HUDEP-2 (cell line): ENCODE measurements at regions not wholly inside any gene's neighbourhood (a gene's known extent, or its start where the extent isn't known, plus 50 kb on each side); places are given as distances from the start of the nearest gene placed in this dataset.
"Not testable (repeated sequence)": the region's sequence is repeated elsewhere in the genome, so short reads cannot be mapped to it uniquely, and the experiment has no call there.

Source experiments
- DNase-seq, 76 experiments: peaks; one replicate each; lab custom pipeline; 2025; ENCODE audit not compliant: unreplicated experiment in 76 of 76; lab: John Stamatoyannopoulos, UW

- no peak for DNase-seq
These were observed 51.0 kb upstream of the LIFR start for GRCh38 chr5:38607396-38607795.

- no peak for DNase-seq
These were observed 51.6 kb upstream of the LIFR start for GRCh38 chr5:38607930-38608564.

GRCh38 chr5:38608874-38609273, 52.4 kb upstream of the LIFR start:
- DNase-seq, result no peak

- DNase-seq, result no peak
These were observed 56.4 kb upstream of the LIFR start for GRCh38 chr5:38612851-38613250.

GRCh38 chr5:38613490-38613889, 57.0 kb upstream of the LIFR start:
- no peak for DNase-seq

GRCh38 chr5:38613992-38614836, 57.8 kb upstream of the LIFR start:
- DNase-seq, result no peak

GRCh38 chr5:38615042-38615441, 58.6 kb upstream of the LIFR start:
- no peak for DNase-seq

- DNase-seq, result no peak
These were observed 59.6 kb upstream of the LIFR start for GRCh38 chr5:38615981-38616451.

- no peak for DNase-seq
These were observed 61.7 kb upstream of the LIFR start for GRCh38 chr5:38618154-38618553.

- DNase-seq, result no peak
These were observed 64.9 kb upstream of the LIFR start for GRCh38 chr5:38621331-38621730.

GRCh38 chr5:38621840-38622437, 65.5 kb upstream of the LIFR start:
- DNase-seq, result no peak

GRCh38 chr5:38622723-38623129, 66.3 kb upstream of the LIFR start:
- no peak for DNase-seq

- DNase-seq, result not testable (repeated sequence)
These were observed 68.1 kb upstream of the LIFR start for GRCh38 chr5:38624541-38624940.

GRCh38 chr5:38631376-38631775, 74.9 kb upstream of the LIFR start:
- DNase-seq, result not testable (repeated sequence)

- DNase-seq, result no peak
These were observed 78.3 kb upstream of the LIFR start for GRCh38 chr5:38634568-38635369.

GRCh38 chr5:38636626-38637025, 80.2 kb upstream of the LIFR start:
- no peak for DNase-seq

- no peak for DNase-seq
These were observed 82.2 kb upstream of the LIFR start for GRCh38 chr5:38638656-38639055.

GRCh38 chr5:38639377-38640358, 83.2 kb upstream of the LIFR start:
- DNase-seq, result no peak

GRCh38 chr5:38641003-38641402, 84.6 kb upstream of the LIFR start:
- no peak for DNase-seq
